ENCODE measurements at regions not wholly inside any gene's neighbourhood (a gene's known extent, or its start where the extent isn't known, plus 50 kb on each side); places are given as distances from the start of the nearest gene placed in this dataset.

DNA sequence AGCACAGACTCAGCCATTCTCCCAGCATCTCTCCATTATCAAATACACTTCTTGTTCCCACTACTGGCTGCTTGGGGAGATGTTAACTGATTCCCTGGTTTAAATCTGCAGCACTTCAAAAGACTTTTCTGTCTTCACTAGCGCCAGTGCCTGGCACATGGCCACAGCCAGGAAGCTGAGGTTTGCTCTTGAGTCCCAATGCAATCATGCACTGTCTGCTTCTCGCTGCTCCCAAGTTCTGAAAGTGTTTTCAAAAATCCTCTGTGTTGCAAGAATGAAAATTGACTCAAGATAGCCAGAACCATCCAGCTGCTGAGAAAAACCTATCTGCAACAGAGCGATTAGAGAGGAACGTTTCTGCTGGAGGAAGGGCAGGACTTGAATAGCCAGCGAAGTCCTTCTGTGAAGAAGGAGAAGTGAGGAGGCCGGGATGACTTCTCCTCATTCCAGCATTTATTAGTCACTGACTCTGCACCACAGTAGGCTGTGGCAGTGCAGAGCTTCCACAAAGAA, 358.4 kb upstream of the NR2F2 start:
- no peak for TF ChIP-seq POLR2A (IDR thresholded peaks at IDR 0.05)
- TF ChIP-seq CTCF (IDR thresholded peaks at IDR 0.05) = no peak
